BE2C (cell line): ENCODE measurements at regions not wholly inside any gene's neighbourhood (a gene's known extent, or its start where the extent isn't known, plus 50 kb on each side); places are given as distances from the start of the nearest gene placed in this dataset.

ENCODE experiments used
- DNase-seq: peaks from one replicate; pipeline ENCODE4 v3.0.0-alpha.2; 2020
- H3K27me3 ChIP-seq: fragments of 250-450 bp; sonication (Bioruptor Pico); 2 replicates; pipeline ENCODE4 v1.5.1; 2020; ENCODE audit warnings: mild to moderate bottlenecking
- H3K36me3 ChIP-seq: fragments of 250-450 bp; sonication (Bioruptor Pico); 2 replicates; pipeline ENCODE4 v1.5.1; 2020; ENCODE audit warnings: mild to moderate bottlenecking
- H3K4me1 ChIP-seq: fragments of 250-450 bp; sonication (Bioruptor Pico); 2 replicates; pipeline ENCODE4 v1.5.1; 2020
- H3K4me3 ChIP-seq: 2 replicates; pipeline ENCODE4 v1.5.1; 2011; ENCODE audit warnings: low read depth, low read length
- H3K9me3 ChIP-seq: fragments of 250-450 bp; sonication (Bioruptor Pico); 2 replicates; pipeline ENCODE4 v1.5.1; 2020
- CTCF ChIP-seq: IDR thresholded peaks from 2 replicates; pipeline ENCODE4 v1.5.1; 2012; ENCODE audit warnings: mild to moderate bottlenecking, low read depth, low read length

GRCh38 chr2:236632295-236633218 lies 62.9 kb downstream of the ACKR3 start:
- no peak for TF ChIP-seq CTCF
- H3K27me3 ChIP-seq: peaks cover 10% of the 10 kb centered on the region
- no peaks in the 10 kb centered on the region for H3K36me3 ChIP-seq
- no peak for DNase-seq
- H3K4me3 ChIP-seq: no peak overlapping the region
- no peaks in the 10 kb centered on the region for H3K4me1 ChIP-seq
- H3K9me3 ChIP-seq: no peaks in the 10 kb centered on the region

GRCh38 chr2:236633219-236633570 lies 63.6 kb downstream of the ACKR3 start:
- no peak for TF ChIP-seq CTCF
- DNase-seq: no peak
- Histone ChIP-seq H3K36me3 (no peaks in the 10 kb centered on the region), H3K4me3 (no peak overlapping the region), H3K27me3 (peaks cover 10% of the 10 kb centered on the region), H3K9me3 (no peaks in the 10 kb centered on the region), H3K4me1 (no peaks in the 10 kb centered on the region)

- H3K27me3 ChIP-seq: peaks cover 10% of the 10 kb centered on the region
- no peak for DNase-seq
- H3K4me3 ChIP-seq: no peak overlapping the region
- no peaks in the 10 kb centered on the region for H3K9me3 ChIP-seq
- no peaks in the 10 kb centered on the region for H3K4me1 ChIP-seq
- no peak for TF ChIP-seq CTCF
- H3K36me3 ChIP-seq: no peaks in the 10 kb centered on the region
Observed at GRCh38 chr2:236633775-236634560, 64.3 kb downstream of the ACKR3 start.

GRCh38 chr2:236636261-236636660 lies 66.6 kb downstream of the ACKR3 start:
- Histone ChIP-seq H3K4me3 (no peak overlapping the region), H3K36me3 (no peaks in the 10 kb centered on the region), H3K9me3 (no peaks in the 10 kb centered on the region; the same call in 1 of the 2 replicates), H3K4me1 (no peaks in the 10 kb centered on the region), H3K27me3 (peaks cover 13% of the 10 kb centered on the region)
- no peak for TF ChIP-seq CTCF
- DNase-seq: no peak

GRCh38 chr2:236636714-236637470 lies 67.3 kb downstream of the ACKR3 start:
- H3K4me1 ChIP-seq: no peaks in the 10 kb centered on the region
- H3K36me3 ChIP-seq: no peaks in the 10 kb centered on the region
- TF ChIP-seq CTCF: no peak
- H3K4me3 ChIP-seq: no peak overlapping the region
- H3K27me3 ChIP-seq: peaks cover 12% of the 10 kb centered on the region
- no peak for DNase-seq
- no peaks in the 10 kb centered on the region; the same call in 1 of the 2 replicates for H3K9me3 ChIP-seq
